ENCODE measurements at regions not wholly inside any gene's neighbourhood (a gene's known extent, or its start where the extent isn't known, plus 50 kb on each side); places are given as distances from the start of the nearest gene placed in this dataset.

DNA sequence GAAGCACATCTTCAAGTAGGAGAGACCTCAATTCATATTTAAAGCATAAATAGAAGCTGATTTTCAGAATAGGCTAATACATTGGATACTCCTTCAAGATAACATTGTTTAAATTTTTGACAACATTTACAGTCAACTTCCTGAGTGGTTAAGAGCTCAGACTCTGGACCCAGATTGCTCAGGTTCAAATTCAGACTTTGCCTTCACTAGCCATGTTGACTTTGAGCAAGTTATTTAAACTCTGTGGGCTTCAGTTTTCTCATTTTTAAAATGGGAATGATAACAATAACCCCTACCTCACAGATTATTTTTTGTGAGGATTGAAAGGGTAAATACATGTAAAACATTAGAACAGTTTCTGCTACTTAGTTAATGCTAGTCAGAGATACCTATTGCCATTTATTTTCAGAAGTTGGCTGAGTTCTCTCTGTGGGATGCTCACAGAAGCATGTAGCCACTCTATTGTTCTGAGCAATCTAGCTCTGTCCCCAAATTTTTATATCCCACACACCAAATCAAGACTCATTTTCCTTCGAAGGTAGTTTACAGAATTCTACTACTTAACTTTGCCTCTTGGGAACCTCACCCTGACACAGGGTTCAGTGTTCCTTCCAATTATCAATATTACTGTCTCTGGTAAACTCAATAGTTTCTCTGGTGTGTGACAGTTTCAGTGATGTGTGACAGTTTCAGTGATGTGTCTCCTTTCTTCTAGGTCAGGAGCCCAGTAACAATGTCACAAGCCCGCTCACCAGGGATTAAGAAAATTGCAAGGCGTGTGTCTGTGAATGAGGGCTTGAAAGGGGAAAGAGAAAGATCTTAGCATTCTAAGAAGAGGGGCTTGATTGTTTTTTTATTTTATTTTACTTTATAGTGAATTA lies 79.4 kb upstream of the OSTN start:
- TF ChIP-seq RAD21 (IDR thresholded peaks at IDR 0.05) (no peak), HNF4A (conservative IDR thresholded peaks at IDR 0.05) (peak; percentile 6 to 26)
- Histone ChIP-seq H3K4me3 (ENCODE audit: low read depth in 1 of 3, low read length in 3 of 3) (no peak overlapping the region), H3K9ac (ENCODE audit: low read depth in 1 of 2, low read length in 2 of 2) (no peak overlapping the region), H3K9me3 (ENCODE audit: control insufficient read depth in 4 of 4, low read length in 3 of 4) (no peaks in the 10 kb centered on the region), H3K27me3 (ENCODE audit: control insufficient read depth in 4 of 4, insufficient read depth in 4 of 4, low read length in 3 of 4) (no peaks in the 10 kb centered on the region), H3K27ac (ENCODE audit: low read depth in 1 of 2, low read length in 2 of 2) (no peak overlapping the region), H3K36me3 (ENCODE audit: control insufficient read depth in 4 of 4, insufficient read depth in 3 of 4, low read depth in 1 of 4, low read length in 3 of 4) (no peaks in the 10 kb centered on the region), H3K4me1 (ENCODE audit: control insufficient read depth in 4 of 4, insufficient read depth in 4 of 4, low read length in 3 of 4) (peaks cover 0 to 3% (median 2%) of the 10 kb centered on the region in 4 donors)
- DNase-seq (ENCODE audit: low spot score): no peak
- WGBS: 72% methylated on average over 3 of the region's 3 CpGs

- Histone ChIP-seq H3K36me3 (ENCODE audit: control insufficient read depth in 4 of 4, insufficient read depth in 3 of 4, low read depth in 1 of 4, low read length in 3 of 4) (no peaks in the 10 kb centered on the region), H3K27me3 (ENCODE audit: control insufficient read depth in 4 of 4, insufficient read depth in 4 of 4, low read length in 3 of 4) (no peaks in the 10 kb centered on the region), H3K4me3 (ENCODE audit: low read depth in 1 of 3, low read length in 3 of 3) (no peak overlapping the region), H3K9ac (ENCODE audit: low read depth in 1 of 2, low read length in 2 of 2) (no peak overlapping the region), H3K4me1 (ENCODE audit: control insufficient read depth in 4 of 4, insufficient read depth in 4 of 4, low read length in 3 of 4) (no peaks in the 10 kb centered on the region), H3K9me3 (ENCODE audit: control insufficient read depth in 4 of 4, low read length in 3 of 4) (no peaks in the 10 kb centered on the region), H3K27ac (ENCODE audit: low read depth in 1 of 2, low read length in 2 of 2) (no peak overlapping the region)
- DNase-seq (ENCODE audit: low spot score): no peak
- TF ChIP-seq EGR1 (IDR thresholded peaks at IDR 0.05; ENCODE audit: low read depth in 2 of 2): no peak
- TF ChIP-seq SP1 (IDR thresholded peaks at IDR 0.05): no peak
- TF ChIP-seq FOXA1 (IDR thresholded peaks at IDR 0.05): no peak
- no peak for TF ChIP-seq ZBTB33 (IDR thresholded peaks at IDR 0.05)
- no peak for TF ChIP-seq RAD21 (IDR thresholded peaks at IDR 0.05)
- TF ChIP-seq MAX (IDR thresholded peaks at IDR 0.05): no peak
- TF ChIP-seq HNF4G (IDR thresholded peaks at IDR 0.05): no peak
- no peak for TF ChIP-seq GABPA (IDR thresholded peaks at IDR 0.05 in 1 of 2, conservative IDR thresholded peaks at IDR 0.05 in 1 of 2)
- no peak for TF ChIP-seq JUND (IDR thresholded peaks at IDR 0.05)
- no peak for TF ChIP-seq TAF1 (conservative IDR thresholded peaks at IDR 0.05)
- no peak for TF ChIP-seq NR2F2 (IDR thresholded peaks at IDR 0.05)
- TF ChIP-seq, protein P1, sequence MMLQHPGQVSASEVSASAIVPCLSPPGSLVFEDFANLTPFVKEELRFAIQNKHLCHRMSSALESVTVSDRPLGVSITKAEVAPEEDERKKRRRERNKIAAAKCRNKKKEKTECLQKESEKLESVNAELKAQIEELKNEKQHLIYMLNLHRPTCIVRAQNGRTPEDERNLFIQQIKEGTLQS (IDR thresholded peaks at IDR 0.05): no peak
- no peak for TF ChIP-seq CTCF (IDR thresholded peaks at IDR 0.05; ENCODE audit: low read depth, low read length, missing input control)
- TF ChIP-seq REST (IDR thresholded peaks at IDR 0.05): no peak
- 85% methylated on average over 3 of the region's 3 CpGs for WGBS
Measured at GRCh38 chr3:191111722-191112121, 87.3 kb upstream of the OSTN start.
